ENCODE measurements at regions not wholly inside any gene's neighbourhood (a gene's known extent, or its start where the extent isn't known, plus 50 kb on each side); places are given as distances from the start of the nearest gene placed in this dataset.
"Not testable (repeated sequence)": the region's sequence is repeated elsewhere in the genome, so short reads cannot be mapped to it uniquely, and the experiment has no call there.

DNA sequence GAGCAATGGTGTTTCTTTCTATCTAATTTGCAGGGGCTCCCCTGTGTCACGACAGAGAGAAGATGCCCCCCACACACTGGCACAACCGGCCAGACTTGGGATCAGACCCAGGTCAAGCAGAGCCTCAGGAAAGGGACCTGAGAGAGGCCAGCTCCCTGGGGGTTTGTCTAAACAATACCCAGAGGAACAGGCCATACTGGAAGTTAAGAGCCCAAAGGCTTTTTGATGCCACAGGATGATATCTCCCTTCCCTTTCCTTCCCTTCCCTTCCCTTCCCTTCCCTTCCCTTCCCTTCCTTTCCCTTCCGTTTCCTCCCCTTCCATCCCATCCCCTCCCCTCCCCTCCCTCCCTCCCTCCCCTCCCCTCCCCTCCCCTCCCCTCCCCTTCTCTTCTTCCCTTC lies 139.2 kb downstream of the ARL4C start:
- no peaks in the 10 kb centered on the region for H3K4me1 ChIP-seq
- intact Hi-C loops (cut with DNase I): no loop called here
- H3K27ac ChIP-seq (replicated peaks in 1 of 4): no peak overlapping the region
- WGBS: 86% methylated on average over 2 of the region's 3 CpGs
- H3K9me3 ChIP-seq: peaks cover 0 to 14% (median 3%) of the 10 kb centered on the region in 4 donors
- no peak for TF ChIP-seq CTCF (IDR thresholded peaks at IDR 0.05)
- TF ChIP-seq EP300 (IDR thresholded peaks at IDR 0.05): no peak
- TF ChIP-seq POLR2A (IDR thresholded peaks at IDR 0.05; ENCODE audit: low read depth): no peak
- no peak for TF ChIP-seq POLR2AphosphoS5 (IDR thresholded peaks at IDR 0.05)
- H3K27me3 ChIP-seq: peaks cover 0 to 11% (median 0%) of the 10 kb centered on the region in 4 donors
- DNase-seq (ENCODE audit: extremely low spot score): no peak
- no peak overlapping the region for H3K4me3 ChIP-seq
- no peaks in the 10 kb centered on the region for H3K36me3 ChIP-seq

- no peak for TF ChIP-seq POLR2A (IDR thresholded peaks at IDR 0.05; ENCODE audit: low read depth)
- TF ChIP-seq CTCF (IDR thresholded peaks at IDR 0.05): no peak
- TF ChIP-seq EP300 (IDR thresholded peaks at IDR 0.05): no peak
- TF ChIP-seq POLR2AphosphoS5 (IDR thresholded peaks at IDR 0.05): no peak
- Histone ChIP-seq H3K4me3 (no peak overlapping the region), H3K4me1 (no peaks in the 10 kb centered on the region), H3K27ac (replicated peaks in 1 of 4) (no peak overlapping the region), H3K27me3 (peaks cover 0 to 4% (median 0%) of the 10 kb centered on the region in 4 donors), H3K36me3 (no peaks in the 10 kb centered on the region), H3K9me3 (peaks cover 0 to 14% (median 5%) of the 10 kb centered on the region in 4 donors)
- no peak for DNase-seq (ENCODE audit: extremely low spot score)
- intact Hi-C loops (cut with DNase I): no loop called here
- 62% methylated on average over 6 of the region's 6 CpGs for WGBS
Observed at GRCh38 chr2:234355808-234356365, 141.0 kb downstream of the ARL4C start.

DNA sequence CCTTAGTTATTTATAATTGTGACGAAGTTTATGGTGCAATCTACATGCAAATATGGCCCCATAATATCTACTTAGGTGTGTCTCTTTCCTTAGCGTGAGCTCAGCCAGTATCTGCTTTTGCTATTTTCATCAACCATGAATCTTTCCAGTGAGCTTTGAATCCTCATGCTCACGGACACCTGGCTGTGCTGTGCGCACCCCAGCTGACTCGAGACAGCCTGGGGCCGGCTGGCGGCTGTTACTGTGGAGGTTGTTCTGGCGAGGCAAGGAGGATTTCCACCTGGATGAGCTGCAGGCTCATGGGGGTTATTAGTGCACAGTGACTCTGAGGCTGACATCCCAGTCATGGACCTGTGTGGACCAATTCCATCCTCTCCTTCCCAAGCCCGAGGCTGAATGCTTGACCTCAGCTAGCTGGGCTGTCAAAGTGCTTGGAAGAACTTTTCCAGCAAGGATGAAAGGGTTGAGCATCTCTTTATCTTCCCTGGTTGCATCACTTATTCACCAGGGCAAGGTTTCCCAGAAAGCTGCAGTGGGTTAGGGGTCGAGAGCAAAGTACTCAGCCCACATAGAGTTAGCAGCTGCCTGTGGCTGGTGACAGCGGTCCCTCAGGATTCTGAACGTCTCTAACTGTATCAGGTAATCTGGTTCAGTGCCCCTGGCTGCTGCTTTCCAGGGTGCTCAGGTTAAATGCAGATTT lies 141.7 kb downstream of the ARL4C start:
- Histone ChIP-seq H3K36me3 (no peaks in the 10 kb centered on the region), H3K9me3 (peaks cover 0 to 14% (median 5%) of the 10 kb centered on the region in 4 donors), H3K4me3 (no peak overlapping the region), H3K27me3 (peaks cover 0 to 4% (median 0%) of the 10 kb centered on the region in 4 donors), H3K4me1 (no peaks in the 10 kb centered on the region), H3K27ac (replicated peaks in 1 of 4) (no peak overlapping the region)
- WGBS: 54% methylated on average over 12 of the region's 12 CpGs
- DNase-seq (ENCODE audit: extremely low spot score): no peak
- intact Hi-C loops (cut with DNase I): no loop called here
- no peak for TF ChIP-seq CTCF (IDR thresholded peaks at IDR 0.05)
- TF ChIP-seq EP300 (IDR thresholded peaks at IDR 0.05): no peak
- no peak for TF ChIP-seq POLR2AphosphoS5 (IDR thresholded peaks at IDR 0.05)
- no peak for TF ChIP-seq POLR2A (IDR thresholded peaks at IDR 0.05; ENCODE audit: low read depth)

DNA sequence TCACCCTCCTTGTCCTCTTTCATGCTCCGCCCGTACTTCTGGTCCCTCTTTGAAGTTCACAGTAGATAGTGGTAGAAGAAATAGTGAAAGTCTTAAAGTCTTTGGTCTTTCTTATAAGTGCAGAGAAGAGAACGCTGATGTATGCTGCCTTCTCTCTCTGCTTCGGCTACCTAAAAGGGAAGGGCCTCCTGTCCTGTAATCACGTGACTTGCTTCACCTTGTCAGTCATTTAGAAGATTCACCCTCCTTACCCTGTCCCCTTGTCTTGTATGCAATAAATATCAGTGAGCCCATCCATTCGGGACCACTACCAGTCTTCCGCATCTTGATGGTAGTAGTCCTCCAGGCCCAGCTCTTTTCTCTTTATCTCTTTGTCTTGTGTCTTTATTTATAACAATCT lies 144.6 kb downstream of the ARL4C start:
- 97% methylated on average over 7 of the region's 7 CpGs for WGBS
- peak; percentile 42 for DNase-seq (ENCODE audit: extremely low spot score)
- TF ChIP-seq POLR2A (IDR thresholded peaks at IDR 0.05; ENCODE audit: low read depth) (no peak), EP300 (IDR thresholded peaks at IDR 0.05) (no peak), POLR2AphosphoS5 (IDR thresholded peaks at IDR 0.05) (no peak), CTCF (IDR thresholded peaks at IDR 0.05) (no peak)
- no peak overlapping the region for H3K27ac ChIP-seq (replicated peaks in 1 of 4)
- peaks cover 0 to 4% (median 0%) of the 10 kb centered on the region in 4 donors for H3K27me3 ChIP-seq
- H3K4me1 ChIP-seq: no peaks in the 10 kb centered on the region
- intact Hi-C loops (cut with DNase I): no loop called here
- H3K4me3 ChIP-seq: no peak overlapping the region
- H3K9me3 ChIP-seq: peaks cover 0 to 11% (median 5%) of the 10 kb centered on the region in 4 donors
- no peaks in the 10 kb centered on the region for H3K36me3 ChIP-seq

DNA sequence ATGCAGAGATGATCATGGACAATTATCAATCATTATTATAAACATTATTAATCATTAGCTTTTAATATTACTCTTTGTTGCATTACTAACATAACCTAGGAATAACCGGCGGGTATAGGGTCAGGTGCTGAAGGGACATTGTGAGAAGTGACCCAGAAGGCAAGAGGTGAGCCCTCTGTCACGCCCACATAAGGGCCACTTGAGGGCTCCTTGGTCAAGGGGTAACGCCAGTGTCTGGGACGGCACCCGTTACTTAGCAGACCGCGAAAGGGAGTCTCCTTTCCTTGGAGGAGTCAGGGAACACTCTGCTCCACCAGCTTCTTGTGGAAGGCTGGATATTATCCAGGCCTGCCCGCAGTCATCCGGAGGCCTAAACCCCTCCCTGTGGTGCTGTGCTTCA lies 145.0 kb downstream of the ARL4C start:
- DNase-seq (ENCODE audit: extremely low spot score); H3K27ac ChIP-seq (replicated peaks in 1 of 4); H3K4me1 ChIP-seq; H3K36me3 ChIP-seq; H3K4me3 ChIP-seq; intact Hi-C loops (cut with DNase I); H3K27me3 ChIP-seq: not testable (repeated sequence)
- H3K9me3 ChIP-seq: peaks cover 0 to 11% (median 5%) of the 10 kb centered on the region in 4 donors
- 93% methylated on average over 10 of the region's 10 CpGs for WGBS

Measured in esophagus muscularis mucosa (tissue), 4 donors.